ENCODE measurements at regions not wholly inside any gene's neighbourhood (a gene's known extent, or its start where the extent isn't known, plus 50 kb on each side); places are given as distances from the start of the nearest gene placed in this dataset.

DNA sequence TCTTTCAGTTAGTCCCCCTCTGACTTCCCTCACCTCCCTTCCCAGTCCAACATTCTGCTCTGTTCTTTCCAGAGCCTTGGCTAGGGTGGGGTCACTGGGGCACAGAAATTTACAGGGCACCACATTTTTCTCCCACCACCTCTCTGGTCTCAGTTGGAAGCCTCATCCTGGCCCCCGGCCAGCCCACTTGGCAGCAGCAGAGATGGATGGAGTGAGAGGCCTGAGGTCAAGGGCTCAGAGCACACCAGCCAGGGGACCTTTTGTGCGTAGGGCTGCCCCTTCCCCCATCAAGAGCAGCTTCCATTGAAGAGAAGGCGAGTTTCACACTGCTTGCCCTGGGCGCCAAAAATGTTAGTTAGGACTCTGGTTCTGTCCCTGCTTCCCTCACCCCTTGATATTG, 230.9 kb downstream of the SOX3 start:
- ATAC-seq, result no peak
- no peak for TF ChIP-seq MAFK (IDR thresholded peaks at IDR 0.05; ENCODE audit: partially characterized antibody)
- TF ChIP-seq EP300 (IDR thresholded peaks at IDR 0.05), result no peak
- TF ChIP-seq, protein P1, sequence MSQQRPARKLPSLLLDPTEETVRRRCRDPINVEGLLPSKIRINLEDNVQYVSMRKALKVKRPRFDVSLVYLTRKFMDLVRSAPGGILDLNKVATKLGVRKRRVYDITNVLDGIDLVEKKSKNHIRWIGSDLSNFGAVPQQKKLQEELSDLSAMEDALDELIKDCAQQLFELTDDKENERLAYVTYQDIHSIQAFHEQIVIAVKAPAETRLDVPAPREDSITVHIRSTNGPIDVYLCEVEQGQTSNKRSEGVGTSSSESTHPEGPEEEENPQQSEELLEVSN (IDR thresholded peaks at IDR 0.05; ENCODE audit: borderline replicate concordance, low read depth), result no peak
- TF ChIP-seq RAD21 (conservative IDR thresholded peaks at IDR 0.05 in 1 of 2, IDR thresholded peaks at IDR 0.05 in 1 of 2), result no peak
- TF ChIP-seq, protein P2, sequence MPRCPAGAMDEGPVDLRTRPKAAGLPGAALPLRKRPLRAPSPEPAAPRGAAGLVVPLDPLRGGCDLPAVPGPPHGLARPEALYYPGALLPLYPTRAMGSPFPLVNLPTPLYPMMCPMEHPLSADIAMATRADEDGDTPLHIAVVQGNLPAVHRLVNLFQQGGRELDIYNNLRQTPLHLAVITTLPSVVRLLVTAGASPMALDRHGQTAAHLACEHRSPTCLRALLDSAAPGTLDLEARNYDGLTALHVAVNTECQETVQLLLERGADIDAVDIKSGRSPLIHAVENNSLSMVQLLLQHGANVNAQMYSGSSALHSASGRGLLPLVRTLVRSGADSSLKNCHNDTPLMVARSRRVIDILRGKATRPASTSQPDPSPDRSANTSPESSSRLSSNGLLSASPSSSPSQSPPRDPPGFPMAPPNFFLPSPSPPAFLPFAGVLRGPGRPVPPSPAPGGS (IDR thresholded peaks at IDR 0.05), result no peak
- TF ChIP-seq TP53 (CRISPR knock-in tag; IDR thresholded peaks at IDR 0.05), result no peak
- no peak for TF ChIP-seq RARB (CRISPR knock-in tag; IDR thresholded peaks at IDR 0.05)
- no peak for TF ChIP-seq POLR2A (IDR thresholded peaks at IDR 0.05; ENCODE audit: low read length)
- TF ChIP-seq, protein P3, sequence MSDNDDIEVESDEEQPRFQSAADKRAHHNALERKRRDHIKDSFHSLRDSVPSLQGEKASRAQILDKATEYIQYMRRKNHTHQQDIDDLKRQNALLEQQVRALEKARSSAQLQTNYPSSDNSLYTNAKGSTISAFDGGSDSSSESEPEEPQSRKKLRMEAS (IDR thresholded peaks at IDR 0.05), result no peak
- TF ChIP-seq CHD4 (IDR thresholded peaks at IDR 0.05; ENCODE audit: borderline replicate concordance), result no peak
- no peak for TF ChIP-seq HMGXB4 (CRISPR knock-in tag; IDR thresholded peaks at IDR 0.05; ENCODE audit: borderline replicate concordance)
- TF ChIP-seq FOSB (CRISPR knock-in tag; IDR thresholded peaks at IDR 0.05), result no peak
- TF ChIP-seq ZSCAN20 (CRISPR knock-in tag; IDR thresholded peaks at IDR 0.05), result no peak
- DNase-seq (ENCODE audit: low read depth in 1 of 2, low spot score in 1 of 2), result no peak
- no peak overlapping the region for H3K4me3 ChIP-seq
- no peak for FAIRE-seq
- H3K9me3 ChIP-seq, result no peaks in the 10 kb centered on the region
- no peak overlapping the region for H3K4me2 ChIP-seq
- no peak overlapping the region for H3K27ac ChIP-seq
- ChIA-PET CTCF (no interaction called here), POLR2A (no interaction called here)
- H3K4me1 ChIP-seq, result no peaks in the 10 kb centered on the region
- WGBS (ENCODE audit: missing lambda C conversion rate), result 0% methylated on average over 3 of the region's 4 CpGs

GRCh38 chrX:140250391-140250790, 254.5 kb downstream of the SOX3 start:
- WGBS (ENCODE audit: missing lambda C conversion rate), result 6% methylated on average over 10 of the region's 10 CpGs
- no peak overlapping the region for H3K4me2 ChIP-seq
- TF ChIP-seq RNF2 (IDR thresholded peaks at IDR 0.05; ENCODE audit: borderline replicate concordance, low read depth) (no peak), POLR2A (IDR thresholded peaks at IDR 0.05; ENCODE audit: low read length) (no peak), POLR2AphosphoS2 (conservative IDR thresholded peaks at IDR 0.05; ENCODE audit: low read length) (no peak), EP300 (IDR thresholded peaks at IDR 0.05) (no peak), NPAS2 (CRISPR knock-in tag; IDR thresholded peaks at IDR 0.05; ENCODE audit: borderline replicate concordance) (no peak), ZC3H11A (IDR thresholded peaks at IDR 0.05) (no peak), MYC (IDR thresholded peaks at IDR 0.05; ENCODE audit: borderline replicate concordance, low read length) (no peak), HDAC2 (IDR thresholded peaks at IDR 0.05) (no peak), BHLHE40 (IDR thresholded peaks at IDR 0.05; ENCODE audit: low read depth, low read length) (no peak), ATOH8 (CRISPR knock-in tag; IDR thresholded peaks at IDR 0.05; ENCODE audit: low read depth) (no peak), HOXB5 (CRISPR knock-in tag; IDR thresholded peaks at IDR 0.05) (no peak), RFX5 (IDR thresholded peaks at IDR 0.05) (no peak), PBX3 (IDR thresholded peaks at IDR 0.05) (no peak), FOXS1 (CRISPR knock-in tag; IDR thresholded peaks at IDR 0.05) (no peak), RARB (CRISPR knock-in tag; IDR thresholded peaks at IDR 0.05) (no peak), HMGXB4 (CRISPR knock-in tag; IDR thresholded peaks at IDR 0.05; ENCODE audit: borderline replicate concordance) (no peak)
- TF ChIP-seq, protein P4, sequence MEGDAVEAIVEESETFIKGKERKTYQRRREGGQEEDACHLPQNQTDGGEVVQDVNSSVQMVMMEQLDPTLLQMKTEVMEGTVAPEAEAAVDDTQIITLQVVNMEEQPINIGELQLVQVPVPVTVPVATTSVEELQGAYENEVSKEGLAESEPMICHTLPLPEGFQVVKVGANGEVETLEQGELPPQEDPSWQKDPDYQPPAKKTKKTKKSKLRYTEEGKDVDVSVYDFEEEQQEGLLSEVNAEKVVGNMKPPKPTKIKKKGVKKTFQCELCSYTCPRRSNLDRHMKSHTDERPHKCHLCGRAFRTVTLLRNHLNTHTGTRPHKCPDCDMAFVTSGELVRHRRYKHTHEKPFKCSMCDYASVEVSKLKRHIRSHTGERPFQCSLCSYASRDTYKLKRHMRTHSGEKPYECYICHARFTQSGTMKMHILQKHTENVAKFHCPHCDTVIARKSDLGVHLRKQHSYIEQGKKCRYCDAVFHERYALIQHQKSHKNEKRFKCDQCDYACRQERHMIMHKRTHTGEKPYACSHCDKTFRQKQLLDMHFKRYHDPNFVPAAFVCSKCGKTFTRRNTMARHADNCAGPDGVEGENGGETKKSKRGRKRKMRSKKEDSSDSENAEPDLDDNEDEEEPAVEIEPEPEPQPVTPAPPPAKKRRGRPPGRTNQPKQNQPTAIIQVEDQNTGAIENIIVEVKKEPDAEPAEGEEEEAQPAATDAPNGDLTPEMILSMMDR (IDR thresholded peaks at IDR 0.05), result no peak
- TF ChIP-seq, protein P5, sequence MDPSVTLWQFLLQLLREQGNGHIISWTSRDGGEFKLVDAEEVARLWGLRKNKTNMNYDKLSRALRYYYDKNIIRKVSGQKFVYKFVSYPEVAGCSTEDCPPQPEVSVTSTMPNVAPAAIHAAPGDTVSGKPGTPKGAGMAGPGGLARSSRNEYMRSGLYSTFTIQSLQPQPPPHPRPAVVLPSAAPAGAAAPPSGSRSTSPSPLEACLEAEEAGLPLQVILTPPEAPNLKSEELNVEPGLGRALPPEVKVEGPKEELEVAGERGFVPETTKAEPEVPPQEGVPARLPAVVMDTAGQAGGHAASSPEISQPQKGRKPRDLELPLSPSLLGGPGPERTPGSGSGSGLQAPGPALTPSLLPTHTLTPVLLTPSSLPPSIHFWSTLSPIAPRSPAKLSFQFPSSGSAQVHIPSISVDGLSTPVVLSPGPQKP (IDR thresholded peaks at IDR 0.05; ENCODE audit: low read depth, low read length), result no peak
- no peaks in the 10 kb centered on the region for H3K4me1 ChIP-seq
- FAIRE-seq (no peak), ATAC-seq (no peak), DNase-seq (ENCODE audit: low read depth in 1 of 2, low spot score in 1 of 2) (no peak)
- POLR2A ChIA-PET, result no interaction called here
- CTCF ChIA-PET, result no interaction called here
- no peaks in the 10 kb centered on the region for H3K9me3 ChIP-seq
- no peak overlapping the region for H3K4me3 ChIP-seq
- H3K27ac ChIP-seq, result no peak overlapping the region

All from A549 (cell line).